Lower leg skin (tissue), 4 donors: ENCODE measurements at regions not wholly inside any gene's neighbourhood (a gene's known extent, or its start where the extent isn't known, plus 50 kb on each side); places are given as distances from the start of the nearest gene placed in this dataset.

Experiments used
- DNase-seq, 2 donors: peaks; one replicate each; pipeline ENCODE4 v3.0.0-alpha.2; 2019; ENCODE audit warnings: low spot score in 2 of 2
- H3K4me3 ChIP-seq: fragments of 200-600 bp; sonication (generic); 2 replicates; pipeline ENCODE4 v1.5.1; 2017; ENCODE audit warnings: mild to moderate bottlenecking, low read depth; ENCODE audit not compliant: poor library complexity, severe bottlenecking
- CTCF ChIP-seq, 3 donors: fragments of 450-650 bp; IDR thresholded peaks; one replicate each; pipeline ENCODE4 v1.5.1; 2016; ENCODE audit warnings: antibody characterized with exemption in 3 of 3, mild to moderate bottlenecking in 3 of 3, moderate library complexity in 2 of 3
- POLR2A ChIP-seq, 2 donors: fragments of 450-650 bp; IDR thresholded peaks; one replicate each; pipeline ENCODE4 v1.6.1; 2016 to 2017; ENCODE audit warnings: antibody characterized with exemption in 2 of 2, mild to moderate bottlenecking in 1 of 2, moderate library complexity in 1 of 2
- WGBS, 2 donors: methylation state at CpG; one replicate each; pipeline ENCODE4 v1.1.5; 2018; 5-methylcytosine and 5-hydroxymethylcytosine counted together
- intact Hi-C: fragments of 100-400 bp; cut with DNase I; formaldehyde crosslinking; loops from one replicate; pipeline ENCODE4 v1.15.0; 2023; ENCODE audit warnings: low total_unique reads

GRCh38 chr6:14658886-14659561 is 541.5 kb downstream of the CD83 start:
- peak in 1 of 2 donors; percentile 32 for DNase-seq
- no peak for TF ChIP-seq POLR2A (IDR thresholded peaks at IDR 0.05)
- TF ChIP-seq CTCF (IDR thresholded peaks at IDR 0.05), result no peak
- WGBS, 2 donors, result 56 to 57% methylated on average over 6 of the region's 6 CpGs

GRCh38 chr6:14659841-14660240 is 542.3 kb downstream of the CD83 start:
- no peak overlapping the region for H3K4me3 ChIP-seq
- intact Hi-C loops, result no loop called here
- no peak for TF ChIP-seq POLR2A (IDR thresholded peaks at IDR 0.05)
- no peak for TF ChIP-seq CTCF (IDR thresholded peaks at IDR 0.05)
- DNase-seq, result no peak

More at GRCh38 chr6:14658886-14659561, 541.5 kb downstream of the CD83 start:
- intact Hi-C loops, result no loop called here
- H3K4me3 ChIP-seq, result no peak overlapping the region

GRCh38 chr6:14660806-14661579 is 543.4 kb downstream of the CD83 start:
- 74 to 83% methylated on average over 8 of the region's 8 CpGs for WGBS, 2 donors
- intact Hi-C loops, result no loop called here
- TF ChIP-seq POLR2A (IDR thresholded peaks at IDR 0.05), result no peak
- TF ChIP-seq CTCF (IDR thresholded peaks at IDR 0.05), result no peak
- no peak overlapping the region for H3K4me3 ChIP-seq
- no peak for DNase-seq

- no peak for DNase-seq
- H3K4me3 ChIP-seq, result no peak overlapping the region
- whole genome bisulfite sequencing, 2 donors, result 92 to 94% methylated on average over 3 of the region's 3 CpGs
- intact Hi-C loops, result no loop called here
- TF ChIP-seq CTCF (IDR thresholded peaks at IDR 0.05) (no peak), POLR2A (IDR thresholded peaks at IDR 0.05) (no peak)
Measured at GRCh38 chr6:14661691-14662090, 544.1 kb downstream of the CD83 start.

GRCh38 chr6:14664112-14664601 is 546.6 kb downstream of the CD83 start:
- TF ChIP-seq CTCF (IDR thresholded peaks at IDR 0.05) (no peak), POLR2A (IDR thresholded peaks at IDR 0.05) (no peak)
- WGBS, 2 donors, result 76 to 84% methylated on average over 4 to 6 of the region's 6 CpGs
- intact Hi-C loops, result no loop called here
- DNase-seq, result no peak
- no peak overlapping the region for H3K4me3 ChIP-seq
